ENCODE measurements at regions not wholly inside any gene's neighbourhood (a gene's known extent, or its start where the extent isn't known, plus 50 kb on each side); places are given as distances from the start of the nearest gene placed in this dataset.

- no peak for DNase-seq
These were observed 202.5 kb upstream of the DUSP10 start for GRCh38 chr1:221944247-221944870.

GRCh38 chr1:221940631-221941030 is 198.7 kb upstream of the DUSP10 start:
- DNase-seq, result no peak

DNA sequence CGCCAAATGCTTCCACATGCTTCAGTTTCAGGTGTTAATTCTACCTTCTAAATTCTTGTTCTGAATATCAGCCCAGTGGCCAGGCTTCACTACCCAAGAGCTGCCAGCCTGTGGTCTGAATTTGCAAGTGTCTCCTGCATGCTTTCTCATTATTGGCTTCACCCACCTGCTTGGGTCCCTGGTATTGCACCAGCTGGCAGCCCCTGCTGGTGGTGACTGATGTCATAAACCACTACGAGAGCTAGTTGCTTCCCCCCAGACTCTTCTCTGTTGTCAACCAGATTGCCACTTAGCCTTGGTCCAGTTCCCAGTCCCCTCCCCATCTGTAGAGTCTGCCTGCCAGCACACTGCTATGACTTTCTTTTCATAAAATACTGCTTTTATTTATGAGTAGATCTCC is 197.7 kb upstream of the DUSP10 start:
- no peak for DNase-seq

- DNase-seq, result no peak
These were observed 195.5 kb upstream of the DUSP10 start for GRCh38 chr1:221937155-221937953.

DNA sequence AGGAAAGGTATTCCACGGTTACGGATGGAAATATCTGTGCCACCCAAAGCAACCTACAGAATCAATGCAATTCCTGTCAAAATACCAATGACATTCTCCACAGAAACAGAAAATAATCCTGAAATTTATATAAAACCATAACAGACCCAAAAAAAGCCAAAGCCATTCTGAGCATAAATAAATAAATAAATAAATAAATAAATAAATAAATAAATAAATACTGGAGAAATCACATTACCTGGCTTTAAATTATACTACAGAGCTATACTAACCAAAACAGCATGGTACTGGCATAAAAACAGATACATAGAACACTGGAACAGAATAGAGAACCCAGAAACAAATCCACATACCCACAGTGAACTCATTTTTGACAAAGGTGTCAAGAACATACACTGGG is 191.9 kb upstream of the DUSP10 start:
- DNase-seq, result no peak

GRCh38 chr1:221926441-221926840 is 184.6 kb upstream of the DUSP10 start:
- DNase-seq, result no peak

GRCh38 chr1:221925947-221926346 is 184.1 kb upstream of the DUSP10 start:
- DNase-seq, result no peak

GRCh38 chr1:221923929-221924598 is 182.2 kb upstream of the DUSP10 start:
- no peak for DNase-seq

GRCh38 chr1:221921936-221922335 is 180.0 kb upstream of the DUSP10 start:
- DNase-seq, result no peak

- no peak for DNase-seq
These were observed 177.9 kb upstream of the DUSP10 start for GRCh38 chr1:221919743-221920142.

GRCh38 chr1:221919341-221919740 is 177.5 kb upstream of the DUSP10 start:
- DNase-seq, result no peak

DNA sequence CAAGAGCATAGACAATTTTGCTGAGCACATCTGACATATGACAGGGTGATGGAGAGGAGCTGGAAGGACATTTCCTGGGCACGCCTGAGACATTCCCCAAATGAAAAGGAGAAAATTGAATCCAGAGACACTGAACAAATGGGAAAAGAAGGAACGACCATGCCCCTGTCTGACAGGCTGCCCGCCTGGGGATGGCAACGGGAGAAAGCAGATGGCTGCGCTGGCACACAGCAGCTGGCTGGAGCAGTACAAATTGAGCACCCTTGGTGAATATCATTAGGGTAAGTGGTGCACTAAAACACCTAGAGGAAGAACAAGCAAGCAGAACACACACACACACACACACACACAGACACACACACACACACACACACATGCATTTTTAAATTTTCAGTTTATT is 174.3 kb upstream of the DUSP10 start:
- no peak for DNase-seq

DNA sequence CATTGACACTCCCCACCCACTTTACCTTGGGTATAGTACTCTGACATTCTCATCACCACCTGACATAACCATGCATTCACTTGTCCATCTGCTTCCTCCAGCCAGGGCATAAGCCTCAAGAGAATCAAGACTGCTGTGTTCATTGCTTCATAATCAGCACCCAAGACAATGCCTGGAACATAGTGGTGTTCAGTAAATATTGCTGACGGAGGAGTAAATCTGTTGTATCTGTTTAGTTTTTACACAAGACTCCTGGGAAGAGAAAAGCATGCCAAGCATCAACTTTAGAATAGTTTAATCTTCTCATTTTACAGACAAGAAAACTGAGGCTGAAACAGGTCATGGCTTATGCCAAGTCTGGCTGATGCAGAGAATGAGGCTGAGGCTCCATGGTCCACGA is 173.9 kb upstream of the DUSP10 start:
- DNase-seq, result no peak

- DNase-seq, result no peak
These were observed 171.5 kb upstream of the DUSP10 start for GRCh38 chr1:221913351-221913892.

DNA sequence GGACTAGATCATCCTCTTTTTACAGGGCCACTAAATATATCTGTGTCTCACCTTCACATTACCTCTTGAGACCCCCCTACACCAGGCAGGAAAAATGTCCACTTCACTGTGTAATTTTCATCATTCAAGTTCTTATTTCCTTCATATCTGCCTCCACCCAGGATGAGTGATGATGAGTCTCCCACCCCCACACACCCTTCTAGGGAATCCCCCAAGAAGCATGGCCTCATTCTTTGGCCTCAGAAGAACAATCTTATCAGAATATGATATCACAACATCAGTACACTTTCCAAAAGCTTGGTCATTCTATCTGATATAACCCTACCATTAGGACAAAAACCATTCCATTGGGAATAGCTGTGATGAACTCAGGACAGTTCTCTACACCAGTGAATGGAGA is 170.3 kb upstream of the DUSP10 start:
- DNase-seq, result no peak

GRCh38 chr1:221911714-221912113 is 169.8 kb upstream of the DUSP10 start:
- no peak for DNase-seq

DNA sequence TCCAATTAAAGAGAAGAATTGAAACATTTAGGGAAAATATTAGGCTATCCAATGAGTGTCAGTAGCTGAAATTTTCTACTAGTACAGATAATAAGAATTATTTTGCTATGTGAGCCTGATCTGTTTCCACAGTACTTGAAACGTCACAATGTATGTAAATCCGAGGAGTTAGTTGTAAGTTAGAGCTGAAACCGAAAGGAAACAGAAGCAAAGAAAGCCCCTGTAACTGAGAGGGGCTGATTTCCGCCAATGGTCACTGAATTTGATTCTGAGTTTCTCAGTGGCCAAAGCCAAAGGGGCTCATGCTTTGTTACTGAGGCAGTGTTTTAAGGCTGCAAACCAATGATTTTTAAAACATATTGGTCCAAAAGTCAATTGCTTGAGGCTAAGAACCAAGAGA is 168.3 kb upstream of the DUSP10 start:
- no peak for DNase-seq

DNA sequence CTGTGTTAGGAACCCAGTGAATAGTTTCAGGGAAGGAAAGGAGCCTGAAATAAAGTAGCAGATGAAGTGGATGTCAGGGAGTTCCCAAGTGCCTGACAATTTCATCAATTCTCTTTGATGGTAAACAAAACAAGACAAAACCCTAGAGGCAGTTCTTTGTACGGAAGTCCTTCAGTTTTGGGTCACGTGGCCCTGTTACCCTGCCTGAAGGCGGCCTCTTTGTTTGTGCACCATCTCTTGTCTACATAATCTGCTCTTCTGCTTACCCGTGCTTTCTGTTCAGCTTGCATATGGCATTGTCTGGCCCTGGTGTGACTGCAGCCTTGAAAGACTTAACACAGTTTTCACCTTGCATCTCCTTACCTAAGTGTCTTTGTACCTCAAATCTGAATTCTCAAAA is 166.7 kb upstream of the DUSP10 start:
- DNase-seq, result no peak

DNA sequence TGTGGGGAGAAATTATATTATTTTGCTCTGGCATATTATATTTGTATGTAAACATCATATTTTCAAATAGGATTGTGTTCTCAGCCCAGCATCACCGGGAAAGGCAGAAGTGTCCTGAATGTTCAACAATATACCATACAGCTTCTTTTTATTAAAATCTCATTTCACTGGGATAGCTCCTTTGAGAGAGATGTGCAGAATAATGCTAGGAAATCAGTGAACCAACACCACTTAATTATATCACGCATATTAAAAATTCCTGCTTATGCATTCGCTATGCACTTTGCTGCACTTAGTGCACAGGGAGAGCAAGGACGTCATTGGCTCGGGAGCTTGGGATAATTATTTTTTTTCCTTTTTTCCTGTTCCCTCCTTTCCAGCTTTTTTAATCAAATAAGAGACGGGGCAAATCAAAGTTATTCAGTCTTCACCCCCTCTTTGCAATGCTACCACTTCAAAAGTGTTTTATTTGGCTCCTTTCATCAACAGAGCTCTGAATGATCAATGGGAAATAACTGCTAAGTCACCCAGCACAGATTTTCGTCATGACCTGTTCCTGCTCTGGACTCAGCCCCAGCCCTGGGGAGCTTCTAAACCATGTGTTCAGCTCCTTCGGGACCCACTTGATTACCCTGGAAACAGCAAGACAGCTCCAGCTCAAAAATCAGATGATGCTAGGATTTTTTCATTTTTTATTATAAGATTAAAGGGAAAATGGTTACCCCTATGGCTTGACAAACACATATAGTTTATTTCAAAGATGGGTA is 165.5 kb upstream of the DUSP10 start:
- DNase-seq, result no peak

- no peak for DNase-seq
These were observed 163.9 kb upstream of the DUSP10 start for GRCh38 chr1:221905802-221906201.

GRCh38 chr1:221904319-221904718 is 162.4 kb upstream of the DUSP10 start:
- no peak for DNase-seq

DNA sequence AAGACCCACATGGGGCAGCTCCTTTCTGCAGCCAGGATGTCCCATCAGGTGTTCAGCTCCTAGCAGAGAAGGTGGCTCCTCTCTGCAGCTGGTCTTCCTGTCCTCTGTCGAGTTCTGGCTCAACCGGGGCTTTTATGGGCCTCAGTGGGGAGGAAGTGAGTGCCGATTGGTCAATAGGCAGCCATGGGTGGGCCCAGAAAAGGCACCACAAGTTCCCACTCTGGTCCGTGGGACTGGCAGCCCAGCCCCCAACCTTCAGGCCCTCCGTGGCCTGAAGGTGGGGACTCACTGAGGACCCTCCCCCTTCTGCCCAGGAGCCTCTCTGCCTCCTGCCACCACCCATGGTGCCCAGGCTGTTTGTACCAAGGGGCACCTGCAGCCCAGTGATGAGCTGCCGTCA is 161.7 kb upstream of the DUSP10 start:
- DNase-seq, result no peak

- no peak for DNase-seq
These were observed 161.1 kb upstream of the DUSP10 start for GRCh38 chr1:221902961-221903360.

Measured in stimulated activated CD8-positive, alpha-beta memory T cell treated with anti-CD3 and anti-CD28 coated beads, Interleukin-4, amount 100 ng/mL, for 48 hours (primary cell).